GM23338 (cell line): ENCODE measurements at regions not wholly inside any gene's neighbourhood (a gene's known extent, or its start where the extent isn't known, plus 50 kb on each side); places are given as distances from the start of the nearest gene placed in this dataset.
"Not testable (repeated sequence)": the region's sequence is repeated elsewhere in the genome, so short reads cannot be mapped to it uniquely, and the experiment has no call there.

Experiments
- CREB1 ChIP-seq: fragments of 250-450 bp; sonication (Bioruptor Pico); IDR thresholded peaks from 2 replicates; pipeline ENCODE4 v1.5.0; 2020; ENCODE audit warnings: low read depth, mild to moderate bottlenecking, moderate library complexity
- EZH2 ChIP-seq: fragments of 200-600 bp; sonication (generic); IDR thresholded peaks from one replicate; pipeline ENCODE4 v1.8.0; 2017; ENCODE audit warnings: antibody characterized with exemption, mild to moderate bottlenecking, low read depth; ENCODE audit not compliant: unreplicated experiment
- EZH2phosphoT487 ChIP-seq: fragments of 200-600 bp; sonication (generic); IDR thresholded peaks from one replicate; pipeline ENCODE4 v1.8.1; 2018; ENCODE audit warnings: antibody characterized with exemption; ENCODE audit not compliant: unreplicated experiment
- JUNB ChIP-seq: IDR thresholded peaks from one replicate; pipeline ENCODE4 v1.6.1; 2016; ENCODE audit warnings: antibody characterized with exemption; ENCODE audit not compliant: unreplicated experiment
- NANOG ChIP-seq: IDR thresholded peaks from 2 replicates; pipeline ENCODE4 v1.6.1; 2016; ENCODE audit warnings: antibody characterized with exemption, borderline replicate concordance
- POLR2AphosphoS5 ChIP-seq: IDR thresholded peaks from 2 replicates; pipeline ENCODE4 v1.6.1; 2016; ENCODE audit warnings: antibody characterized with exemption, low read depth
- STAT1 ChIP-seq: IDR thresholded peaks from one replicate; pipeline ENCODE4 v1.6.1; 2016; ENCODE audit warnings: antibody characterized with exemption; ENCODE audit not compliant: unreplicated experiment
- ZNF114 ChIP-seq: fragments of 250-450 bp; sonication (Bioruptor Pico); IDR thresholded peaks from 2 replicates; pipeline ENCODE4 v1.5.0; 2020; ENCODE audit warnings: mild to moderate bottlenecking, moderate library complexity
- ZNF331 ChIP-seq: fragments of 250-450 bp; sonication (Bioruptor Pico); IDR thresholded peaks from 2 replicates; pipeline ENCODE4 v1.5.0; 2020; ENCODE audit warnings: low read depth, mild to moderate bottlenecking, moderate library complexity
- TF ChIP-seq, protein P1 (sequence below), 2 experiments: fragments of 200-600 bp in 1 of 2; sonication (generic) in 1 of 2; conservative IDR thresholded peaks; 2 replicates each; pipeline versions ENCODE4 v1.5.1 to v1.6.1; 2016 to 2017; ENCODE audit warnings: antibody characterized with exemption in 2 of 2, low read depth in 2 of 2, mild to moderate bottlenecking in 2 of 2, moderate library complexity in 1 of 2
- TF ChIP-seq, protein P2 (sequence below): IDR thresholded peaks from one replicate; pipeline ENCODE4 v1.6.1; 2018; ENCODE audit warnings: antibody characterized with exemption; ENCODE audit not compliant: unreplicated experiment

DNA sequence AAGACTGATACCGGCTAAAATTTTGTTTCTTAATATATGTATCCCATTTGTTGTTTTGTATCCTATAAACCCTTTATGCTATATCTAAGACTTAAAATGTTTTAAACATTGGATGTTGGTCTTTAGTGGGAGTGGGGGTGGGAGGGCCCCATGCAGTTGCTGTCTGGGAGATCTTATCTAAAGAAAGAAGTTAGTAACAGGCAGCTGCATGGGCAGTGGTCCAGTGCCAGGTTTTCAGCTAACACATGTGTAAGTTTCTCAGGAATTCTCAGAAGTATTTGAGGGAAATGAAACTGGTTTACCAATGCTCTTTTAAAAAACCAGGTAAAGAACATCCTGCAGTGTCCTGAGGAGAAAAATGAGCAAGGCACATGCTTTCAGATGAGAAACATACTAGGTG is 738.3 kb upstream of the AMELY start:
- TF ChIP-seq, protein P1, sequence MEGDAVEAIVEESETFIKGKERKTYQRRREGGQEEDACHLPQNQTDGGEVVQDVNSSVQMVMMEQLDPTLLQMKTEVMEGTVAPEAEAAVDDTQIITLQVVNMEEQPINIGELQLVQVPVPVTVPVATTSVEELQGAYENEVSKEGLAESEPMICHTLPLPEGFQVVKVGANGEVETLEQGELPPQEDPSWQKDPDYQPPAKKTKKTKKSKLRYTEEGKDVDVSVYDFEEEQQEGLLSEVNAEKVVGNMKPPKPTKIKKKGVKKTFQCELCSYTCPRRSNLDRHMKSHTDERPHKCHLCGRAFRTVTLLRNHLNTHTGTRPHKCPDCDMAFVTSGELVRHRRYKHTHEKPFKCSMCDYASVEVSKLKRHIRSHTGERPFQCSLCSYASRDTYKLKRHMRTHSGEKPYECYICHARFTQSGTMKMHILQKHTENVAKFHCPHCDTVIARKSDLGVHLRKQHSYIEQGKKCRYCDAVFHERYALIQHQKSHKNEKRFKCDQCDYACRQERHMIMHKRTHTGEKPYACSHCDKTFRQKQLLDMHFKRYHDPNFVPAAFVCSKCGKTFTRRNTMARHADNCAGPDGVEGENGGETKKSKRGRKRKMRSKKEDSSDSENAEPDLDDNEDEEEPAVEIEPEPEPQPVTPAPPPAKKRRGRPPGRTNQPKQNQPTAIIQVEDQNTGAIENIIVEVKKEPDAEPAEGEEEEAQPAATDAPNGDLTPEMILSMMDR (conservative IDR thresholded peaks at IDR 0.05; ENCODE audit: low read depth in 2 of 2), result not testable (repeated sequence)
- not testable (repeated sequence) for TF ChIP-seq EZH2; POLR2AphosphoS5; CREB1 (CRISPR knock-in tag); JUNB; ZNF331 (CRISPR knock-in tag); NANOG; STAT1; ZNF114; EZH2phosphoT487
- TF ChIP-seq, protein P2, sequence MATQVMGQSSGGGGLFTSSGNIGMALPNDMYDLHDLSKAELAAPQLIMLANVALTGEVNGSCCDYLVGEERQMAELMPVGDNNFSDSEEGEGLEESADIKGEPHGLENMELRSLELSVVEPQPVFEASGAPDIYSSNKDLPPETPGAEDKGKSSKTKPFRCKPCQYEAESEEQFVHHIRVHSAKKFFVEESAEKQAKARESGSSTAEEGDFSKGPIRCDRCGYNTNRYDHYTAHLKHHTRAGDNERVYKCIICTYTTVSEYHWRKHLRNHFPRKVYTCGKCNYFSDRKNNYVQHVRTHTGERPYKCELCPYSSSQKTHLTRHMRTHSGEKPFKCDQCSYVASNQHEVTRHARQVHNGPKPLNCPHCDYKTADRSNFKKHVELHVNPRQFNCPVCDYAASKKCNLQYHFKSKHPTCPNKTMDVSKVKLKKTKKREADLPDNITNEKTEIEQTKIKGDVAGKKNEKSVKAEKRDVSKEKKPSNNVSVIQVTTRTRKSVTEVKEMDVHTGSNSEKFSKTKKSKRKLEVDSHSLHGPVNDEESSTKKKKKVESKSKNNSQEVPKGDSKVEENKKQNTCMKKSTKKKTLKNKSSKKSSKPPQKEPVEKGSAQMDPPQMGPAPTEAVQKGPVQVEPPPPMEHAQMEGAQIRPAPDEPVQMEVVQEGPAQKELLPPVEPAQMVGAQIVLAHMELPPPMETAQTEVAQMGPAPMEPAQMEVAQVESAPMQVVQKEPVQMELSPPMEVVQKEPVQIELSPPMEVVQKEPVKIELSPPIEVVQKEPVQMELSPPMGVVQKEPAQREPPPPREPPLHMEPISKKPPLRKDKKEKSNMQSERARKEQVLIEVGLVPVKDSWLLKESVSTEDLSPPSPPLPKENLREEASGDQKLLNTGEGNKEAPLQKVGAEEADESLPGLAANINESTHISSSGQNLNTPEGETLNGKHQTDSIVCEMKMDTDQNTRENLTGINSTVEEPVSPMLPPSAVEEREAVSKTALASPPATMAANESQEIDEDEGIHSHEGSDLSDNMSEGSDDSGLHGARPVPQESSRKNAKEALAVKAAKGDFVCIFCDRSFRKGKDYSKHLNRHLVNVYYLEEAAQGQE, result not testable (repeated sequence)
